Transverse colon (tissue), 4 donors: ENCODE measurements at regions not wholly inside any gene's neighbourhood (a gene's known extent, or its start where the extent isn't known, plus 50 kb on each side); places are given as distances from the start of the nearest gene placed in this dataset.

ENCODE experiments used
- POLR2A ChIP-seq: fragments of 450-650 bp; IDR thresholded peaks from one replicate; pipeline ENCODE4 v1.6.1; 2016; ENCODE audit warnings: antibody characterized with exemption, mild to moderate bottlenecking, moderate library complexity
- POLR2AphosphoS5 ChIP-seq, 3 donors: sonication (generic); formaldehyde crosslinking; IDR thresholded peaks; one replicate each; pipeline ENCODE4 v1.6.1; 2016; ENCODE audit warnings: antibody characterized with exemption in 3 of 3
- TF ChIP-seq, protein P1 (sequence below), 5 experiments: fragments of 200-600 bp in 3 of 5; fragments of 450-650 bp in 2 of 5; sonication (generic) in 3 of 5; IDR thresholded peaks; 1 replicate in 2 of 5; 2 replicates in 3 of 5; pipeline ENCODE4 v1.5.1; 2016 to 2017; ENCODE audit warnings: antibody characterized with exemption in 5 of 5, inconsistent platforms in 3 of 5, mild to moderate bottlenecking in 2 of 5, moderate library complexity in 1 of 5

GRCh38 chr14:38056270-38056669 is 151.4 kb upstream of the SSTR1 start:
- TF ChIP-seq POLR2AphosphoS5 (IDR thresholded peaks at IDR 0.05): no peak
- TF ChIP-seq, protein P1, sequence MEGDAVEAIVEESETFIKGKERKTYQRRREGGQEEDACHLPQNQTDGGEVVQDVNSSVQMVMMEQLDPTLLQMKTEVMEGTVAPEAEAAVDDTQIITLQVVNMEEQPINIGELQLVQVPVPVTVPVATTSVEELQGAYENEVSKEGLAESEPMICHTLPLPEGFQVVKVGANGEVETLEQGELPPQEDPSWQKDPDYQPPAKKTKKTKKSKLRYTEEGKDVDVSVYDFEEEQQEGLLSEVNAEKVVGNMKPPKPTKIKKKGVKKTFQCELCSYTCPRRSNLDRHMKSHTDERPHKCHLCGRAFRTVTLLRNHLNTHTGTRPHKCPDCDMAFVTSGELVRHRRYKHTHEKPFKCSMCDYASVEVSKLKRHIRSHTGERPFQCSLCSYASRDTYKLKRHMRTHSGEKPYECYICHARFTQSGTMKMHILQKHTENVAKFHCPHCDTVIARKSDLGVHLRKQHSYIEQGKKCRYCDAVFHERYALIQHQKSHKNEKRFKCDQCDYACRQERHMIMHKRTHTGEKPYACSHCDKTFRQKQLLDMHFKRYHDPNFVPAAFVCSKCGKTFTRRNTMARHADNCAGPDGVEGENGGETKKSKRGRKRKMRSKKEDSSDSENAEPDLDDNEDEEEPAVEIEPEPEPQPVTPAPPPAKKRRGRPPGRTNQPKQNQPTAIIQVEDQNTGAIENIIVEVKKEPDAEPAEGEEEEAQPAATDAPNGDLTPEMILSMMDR (IDR thresholded peaks at IDR 0.05): no peak
- no peak for TF ChIP-seq POLR2A
